ENCODE measurements at regions not wholly inside any gene's neighbourhood (a gene's known extent, or its start where the extent isn't known, plus 50 kb on each side); places are given as distances from the start of the nearest gene placed in this dataset.

GRCh38 chr12:123069436-123070266 lies 81.2 kb downstream of the PITPNM2 start:
- Histone ChIP-seq H3K27ac (ENCODE audit: insufficient read depth, low read depth, low read length, poor library complexity, severe bottlenecking) (no peak overlapping the region), H3K27me3 (ENCODE audit: control insufficient read depth, insufficient read depth, low read length, poor library complexity, severe bottlenecking) (no peaks in the 10 kb centered on the region), H3K4me1 (ENCODE audit: control insufficient read depth, insufficient read depth, low read length) (peaks cover 9% of the 10 kb centered on the region), H3K4me3 (ENCODE audit: insufficient read depth, low read depth, low read length) (no peak overlapping the region), H3K36me3 (ENCODE audit: control insufficient read depth, insufficient read depth, low read length) (no peaks in the 10 kb centered on the region), H3K9me3 (ENCODE audit: control insufficient read depth, low read length) (no peaks in the 10 kb centered on the region)
- WGBS, 2 experiments = 86 to 90% methylated on average over 12 of the region's 12 CpGs

- 94 to 95% methylated on average over 5 of the region's 5 CpGs for WGBS, 2 experiments
- no peaks in the 10 kb centered on the region for H3K27me3 ChIP-seq (ENCODE audit: control insufficient read depth, insufficient read depth, low read length, poor library complexity, severe bottlenecking)
- H3K9me3 ChIP-seq (ENCODE audit: control insufficient read depth, low read length) = no peaks in the 10 kb centered on the region
These were observed 83.2 kb downstream of the PITPNM2 start for GRCh38 chr12:123067654-123068053.

DNA sequence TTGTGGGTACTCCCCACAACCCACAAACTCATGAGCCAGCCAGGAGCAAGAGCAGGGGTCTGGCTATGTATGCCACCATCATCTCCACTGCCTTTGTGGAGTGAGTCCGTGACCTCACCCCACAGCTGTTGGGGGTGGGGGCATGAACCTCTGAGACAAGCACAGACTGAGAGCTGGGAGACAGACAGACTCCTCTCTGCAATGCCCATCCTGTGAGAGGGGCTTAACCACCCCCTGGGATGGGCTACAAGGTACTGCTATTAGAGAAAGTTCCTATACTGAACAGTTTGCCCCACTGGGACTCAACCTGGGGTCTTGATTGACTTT lies 84.5 kb downstream of the PITPNM2 start:
- Histone ChIP-seq H3K36me3 (ENCODE audit: control insufficient read depth, insufficient read depth, low read length) (no peaks in the 10 kb centered on the region), H3K27me3 (ENCODE audit: control insufficient read depth, insufficient read depth, low read length, poor library complexity, severe bottlenecking) (no peaks in the 10 kb centered on the region), H3K9me3 (ENCODE audit: control insufficient read depth, low read length) (no peaks in the 10 kb centered on the region), H3K27ac (ENCODE audit: insufficient read depth, low read depth, low read length, poor library complexity, severe bottlenecking) (no peak overlapping the region), H3K4me3 (ENCODE audit: insufficient read depth, low read depth, low read length) (no peak overlapping the region), H3K4me1 (ENCODE audit: control insufficient read depth, insufficient read depth, low read length) (peaks cover 3% of the 10 kb centered on the region)
- 92% methylated on average over 1 of the region's 1 CpG for WGBS, 2 experiments

More at GRCh38 chr12:123067654-123068053, 83.2 kb downstream of the PITPNM2 start:
- H3K4me1 ChIP-seq (ENCODE audit: control insufficient read depth, insufficient read depth, low read length) = peaks cover 9% of the 10 kb centered on the region
- no peaks in the 10 kb centered on the region for H3K36me3 ChIP-seq (ENCODE audit: control insufficient read depth, insufficient read depth, low read length)
- H3K27ac ChIP-seq (ENCODE audit: insufficient read depth, low read depth, low read length, poor library complexity, severe bottlenecking) = no peak overlapping the region
- no peak overlapping the region for H3K4me3 ChIP-seq (ENCODE audit: insufficient read depth, low read depth, low read length)

DNA sequence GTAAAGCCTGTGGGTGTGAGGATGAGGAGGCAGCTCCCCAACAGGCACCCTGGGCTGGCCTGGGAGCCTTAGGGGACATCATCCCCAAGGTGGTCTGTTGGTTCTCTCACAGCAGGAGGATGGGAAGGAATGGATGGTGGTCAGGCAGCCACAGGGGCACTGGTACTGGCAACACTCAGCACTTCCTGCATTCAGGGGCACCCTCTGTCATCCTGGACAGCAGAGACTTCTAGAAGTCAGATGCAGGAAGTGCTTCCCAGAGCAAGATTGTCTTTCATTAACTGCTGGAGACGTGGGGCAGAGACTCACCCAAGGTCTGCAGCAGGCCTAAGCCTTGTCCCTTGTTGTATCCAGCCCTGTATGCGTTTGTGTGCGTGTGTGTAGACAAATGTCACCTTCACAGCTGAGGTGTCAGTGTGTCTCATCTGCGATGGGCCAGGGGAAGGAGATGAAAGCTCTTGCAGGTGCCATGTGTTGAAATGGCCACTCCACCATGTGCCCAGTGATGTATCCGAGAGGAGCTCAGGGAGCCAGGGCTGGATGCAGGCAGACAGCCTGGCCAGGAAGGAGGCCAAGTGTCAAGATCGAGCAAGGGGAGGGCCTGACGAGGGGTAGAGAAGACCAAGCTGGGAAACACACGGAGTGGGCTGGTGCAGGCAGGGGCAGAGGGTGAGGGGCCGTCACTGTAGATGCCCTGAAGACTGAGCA lies 85.1 kb downstream of the PITPNM2 start:
- no peak overlapping the region for H3K27ac ChIP-seq (ENCODE audit: insufficient read depth, low read depth, low read length, poor library complexity, severe bottlenecking)
- no peaks in the 10 kb centered on the region for H3K9me3 ChIP-seq (ENCODE audit: control insufficient read depth, low read length)
- H3K36me3 ChIP-seq (ENCODE audit: control insufficient read depth, insufficient read depth, low read length) = no peaks in the 10 kb centered on the region
- no peaks in the 10 kb centered on the region for H3K27me3 ChIP-seq (ENCODE audit: control insufficient read depth, insufficient read depth, low read length, poor library complexity, severe bottlenecking)
- H3K4me3 ChIP-seq (ENCODE audit: insufficient read depth, low read depth, low read length) = no peak overlapping the region
- WGBS, 2 experiments = 92% methylated on average over 9 of the region's 9 CpGs
- no peaks in the 10 kb centered on the region for H3K4me1 ChIP-seq (ENCODE audit: control insufficient read depth, insufficient read depth, low read length)

- WGBS, 2 experiments = 91 to 92% methylated on average over 8 of the region's 8 CpGs
- Histone ChIP-seq H3K4me1 (ENCODE audit: control insufficient read depth, insufficient read depth, low read length) (no peaks in the 10 kb centered on the region), H3K4me3 (ENCODE audit: insufficient read depth, low read depth, low read length) (no peak overlapping the region), H3K27me3 (ENCODE audit: control insufficient read depth, insufficient read depth, low read length, poor library complexity, severe bottlenecking) (no peaks in the 10 kb centered on the region), H3K9me3 (ENCODE audit: control insufficient read depth, low read length) (no peaks in the 10 kb centered on the region), H3K36me3 (ENCODE audit: control insufficient read depth, insufficient read depth, low read length) (no peaks in the 10 kb centered on the region), H3K27ac (ENCODE audit: insufficient read depth, low read depth, low read length, poor library complexity, severe bottlenecking) (no peak overlapping the region)
These were observed 84.6 kb downstream of the ARL6IP4 start for GRCh38 chr12:123064885-123065619.

DNA sequence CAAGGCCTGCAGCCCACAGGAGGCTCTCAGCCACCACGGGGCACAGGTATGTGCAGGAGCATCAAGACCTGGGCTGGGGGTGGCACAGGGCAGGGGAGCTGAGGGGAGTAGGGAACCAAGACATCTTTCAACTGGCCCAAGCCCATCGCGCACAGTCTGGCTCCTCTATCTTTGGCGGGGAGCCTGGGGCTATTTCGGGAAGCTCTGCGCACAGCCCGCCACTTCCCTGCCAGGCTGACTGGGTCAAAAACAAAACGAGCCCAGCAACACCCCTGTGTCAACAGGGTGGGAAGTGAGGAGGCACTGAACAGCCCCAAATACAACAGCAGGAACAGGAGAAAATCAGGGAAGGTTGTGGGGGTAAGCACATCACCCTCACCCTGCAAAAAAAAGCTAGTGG lies 83.9 kb downstream of the ARL6IP4 start:
- 89 to 92% methylated on average over 8 of the region's 8 CpGs for WGBS, 2 experiments
- no peak overlapping the region for H3K4me3 ChIP-seq (ENCODE audit: insufficient read depth, low read depth, low read length)
- no peaks in the 10 kb centered on the region for H3K9me3 ChIP-seq (ENCODE audit: control insufficient read depth, low read length)
- no peaks in the 10 kb centered on the region for H3K27me3 ChIP-seq (ENCODE audit: control insufficient read depth, insufficient read depth, low read length, poor library complexity, severe bottlenecking)
- H3K27ac ChIP-seq (ENCODE audit: insufficient read depth, low read depth, low read length, poor library complexity, severe bottlenecking) = no peak overlapping the region
- no peaks in the 10 kb centered on the region for H3K4me1 ChIP-seq (ENCODE audit: control insufficient read depth, insufficient read depth, low read length)
- no peaks in the 10 kb centered on the region for H3K36me3 ChIP-seq (ENCODE audit: control insufficient read depth, insufficient read depth, low read length)

- WGBS, 2 experiments = 36 to 46% methylated on average over 2 of the region's 2 CpGs
- no peak overlapping the region for H3K27ac ChIP-seq (ENCODE audit: insufficient read depth, low read depth, low read length, poor library complexity, severe bottlenecking)
- H3K27me3 ChIP-seq (ENCODE audit: control insufficient read depth, insufficient read depth, low read length, poor library complexity, severe bottlenecking) = no peaks in the 10 kb centered on the region
- no peak overlapping the region for H3K4me3 ChIP-seq (ENCODE audit: insufficient read depth, low read depth, low read length)
- H3K36me3 ChIP-seq (ENCODE audit: control insufficient read depth, insufficient read depth, low read length) = no peaks in the 10 kb centered on the region
- H3K9me3 ChIP-seq (ENCODE audit: control insufficient read depth, low read length) = no peaks in the 10 kb centered on the region
- no peaks in the 10 kb centered on the region for H3K4me1 ChIP-seq (ENCODE audit: control insufficient read depth, insufficient read depth, low read length)
These were observed 83.1 kb downstream of the ARL6IP4 start for GRCh38 chr12:123063535-123063934.

- 94% methylated on average over 9 of the region's 9 CpGs for WGBS, 2 experiments
- no peaks in the 10 kb centered on the region for H3K27me3 ChIP-seq (ENCODE audit: control insufficient read depth, insufficient read depth, low read length, poor library complexity, severe bottlenecking)
- no peak overlapping the region for H3K4me3 ChIP-seq (ENCODE audit: insufficient read depth, low read depth, low read length)
- H3K9me3 ChIP-seq (ENCODE audit: control insufficient read depth, low read length) = no peaks in the 10 kb centered on the region
- H3K27ac ChIP-seq (ENCODE audit: insufficient read depth, low read depth, low read length, poor library complexity, severe bottlenecking) = no peak overlapping the region
- no peaks in the 10 kb centered on the region for H3K36me3 ChIP-seq (ENCODE audit: control insufficient read depth, insufficient read depth, low read length)
- H3K4me1 ChIP-seq (ENCODE audit: control insufficient read depth, insufficient read depth, low read length) = no peaks in the 10 kb centered on the region
These were observed 82.4 kb downstream of the ARL6IP4 start for GRCh38 chr12:123062681-123063486.

- 91 to 94% methylated on average over 9 of the region's 9 CpGs for WGBS, 2 experiments
- no peaks in the 10 kb centered on the region for H3K27me3 ChIP-seq (ENCODE audit: control insufficient read depth, insufficient read depth, low read length, poor library complexity, severe bottlenecking)
- no peak overlapping the region for H3K4me3 ChIP-seq (ENCODE audit: insufficient read depth, low read depth, low read length)
- no peaks in the 10 kb centered on the region for H3K9me3 ChIP-seq (ENCODE audit: control insufficient read depth, low read length)
- no peaks in the 10 kb centered on the region for H3K4me1 ChIP-seq (ENCODE audit: control insufficient read depth, insufficient read depth, low read length)
- no peaks in the 10 kb centered on the region for H3K36me3 ChIP-seq (ENCODE audit: control insufficient read depth, insufficient read depth, low read length)
- no peak overlapping the region for H3K27ac ChIP-seq (ENCODE audit: insufficient read depth, low read depth, low read length, poor library complexity, severe bottlenecking)
These were observed 81.1 kb downstream of the ARL6IP4 start for GRCh38 chr12:123061441-123062205.
